Nephron progenitor cell (in vitro differentiated cells): ENCODE measurements at regions not wholly inside any gene's neighbourhood (a gene's known extent, or its start where the extent isn't known, plus 50 kb on each side); places are given as distances from the start of the nearest gene placed in this dataset.
"Not testable (repeated sequence)": the region's sequence is repeated elsewhere in the genome, so short reads cannot be mapped to it uniquely, and the experiment has no call there.

Experiments
- DNase-seq: peaks from one replicate; pipeline ENCODE4 v3.0.0; 2021
- H3K27ac Mint-ChIP-seq: 2 replicates; pipeline ENCODE4 v1.8.0; 2021; ENCODE audit warnings: mild to moderate bottlenecking, moderate library complexity, mixed read lengths
- H3K27me3 Mint-ChIP-seq: 2 replicates; pipeline ENCODE4 v1.8.0; 2021; ENCODE audit warnings: mild to moderate bottlenecking, low read depth, mixed read lengths; ENCODE audit not compliant: poor library complexity
- H3K36me3 Mint-ChIP-seq: 2 replicates; pipeline ENCODE4 v1.8.0; 2021; ENCODE audit warnings: low read depth, mixed read lengths
- H3K4me1 Mint-ChIP-seq: 2 replicates; pipeline ENCODE4 v1.8.0; 2021; ENCODE audit warnings: mixed read lengths
- H3K4me3 Mint-ChIP-seq: 2 replicates; pipeline ENCODE4 v1.8.0; 2021; ENCODE audit warnings: mild to moderate bottlenecking, moderate library complexity, mixed read lengths
- H3K9me3 Mint-ChIP-seq: 2 replicates; pipeline ENCODE4 v1.8.0; 2021; ENCODE audit warnings: mild to moderate bottlenecking, moderate library complexity, mixed read lengths
- CTCF ChIP-seq: fragments of 200-600 bp; sonication (generic); IDR thresholded peaks from 2 replicates; pipeline ENCODE4 v1.5.0; 2021; ENCODE audit warnings: antibody characterized with exemption

GRCh38 chr2:163970058-163970813 is 234.4 kb upstream of the FIGN start:
- peaks cover 24% of the 10 kb centered on the region for H3K4me1 Mint-ChIP-seq

GRCh38 chr2:163964278-163964677 is 228.5 kb upstream of the FIGN start:
- not testable (repeated sequence) for H3K36me3 Mint-ChIP-seq, H3K27me3 Mint-ChIP-seq, H3K4me3 Mint-ChIP-seq, DNase-seq, H3K9me3 Mint-ChIP-seq, H3K27ac Mint-ChIP-seq
- H3K4me1 Mint-ChIP-seq, result peaks cover 13% of the 10 kb centered on the region

More at GRCh38 chr2:163970058-163970813, 234.4 kb upstream of the FIGN start:
- H3K9me3 Mint-ChIP-seq, result peaks cover 4% of the 10 kb centered on the region
- no peaks in the 10 kb centered on the region for H3K36me3 Mint-ChIP-seq
- no peak for DNase-seq
- no peak for TF ChIP-seq CTCF
- H3K4me3 Mint-ChIP-seq, result no peak overlapping the region
- H3K27me3 Mint-ChIP-seq, result no peaks in the 10 kb centered on the region
- H3K27ac Mint-ChIP-seq, result peak overlapping the region; percentile 57

- H3K9me3 Mint-ChIP-seq, result no peaks in the 10 kb centered on the region
- TF ChIP-seq CTCF, result no peak
- DNase-seq, result no peak
- no peaks in the 10 kb centered on the region for H3K36me3 Mint-ChIP-seq
- no peaks in the 10 kb centered on the region for H3K4me1 Mint-ChIP-seq
- H3K4me3 Mint-ChIP-seq, result no peak overlapping the region
- H3K27ac Mint-ChIP-seq, result no peak overlapping the region
- H3K27me3 Mint-ChIP-seq, result peaks cover 3% of the 10 kb centered on the region
Observed at GRCh38 chr2:163953390-163953907, 217.6 kb upstream of the FIGN start.

- no peak for DNase-seq
- Mint-ChIP-seq H3K27ac (no peak overlapping the region), H3K36me3 (no peaks in the 10 kb centered on the region), H3K27me3 (peaks cover 3% of the 10 kb centered on the region), H3K9me3 (no peaks in the 10 kb centered on the region), H3K4me3 (no peak overlapping the region), H3K4me1 (no peaks in the 10 kb centered on the region)
- no peak for TF ChIP-seq CTCF
Observed at GRCh38 chr2:163951312-163951711, 215.5 kb upstream of the FIGN start.

- H3K27ac Mint-ChIP-seq, result no peak overlapping the region
- DNase-seq, result no peak
- H3K4me1 Mint-ChIP-seq, result no peaks in the 10 kb centered on the region
- H3K9me3 Mint-ChIP-seq, result no peaks in the 10 kb centered on the region
- peaks cover 3% of the 10 kb centered on the region for H3K27me3 Mint-ChIP-seq
- H3K4me3 Mint-ChIP-seq, result no peak overlapping the region
- H3K36me3 Mint-ChIP-seq, result no peaks in the 10 kb centered on the region
- TF ChIP-seq CTCF, result no peak
Observed at GRCh38 chr2:163949693-163950092, 213.9 kb upstream of the FIGN start.

- no peak for TF ChIP-seq CTCF
- Mint-ChIP-seq H3K4me1 (peaks cover 9% of the 10 kb centered on the region), H3K9me3 (no peaks in the 10 kb centered on the region), H3K27ac (no peak overlapping the region), H3K4me3 (no peak overlapping the region), H3K27me3 (no peaks in the 10 kb centered on the region), H3K36me3 (no peaks in the 10 kb centered on the region)
- DNase-seq, result no peak
Observed at GRCh38 chr2:163944347-163944737, 208.5 kb upstream of the FIGN start.
